Ovary (tissue), 7 donors: ENCODE measurements at regions not wholly inside any gene's neighbourhood (a gene's known extent, or its start where the extent isn't known, plus 50 kb on each side); places are given as distances from the start of the nearest gene placed in this dataset.

ENCODE experiments used
- DNase-seq, 5 donors: peaks; one replicate each; pipeline ENCODE4 v3.0.0-alpha.2; 2019 to 2020
- H3K27ac ChIP-seq, 2 donors: fragments of 200-600 bp; one replicate each; pipeline versions ENCODE4 v1.5.1 to v1.8.0; 2019 to 2022
- H3K27me3 ChIP-seq: fragments of 200-600 bp; one replicate; pipeline ENCODE4 v1.8.0; 2022
- H3K36me3 ChIP-seq: fragments of 200-600 bp; sonication (generic); one replicate; pipeline ENCODE4 v1.5.1; 2019
- H3K4me1 ChIP-seq: one replicate; pipeline ENCODE4 v1.8.1; 2013; ENCODE audit warnings: mild to moderate bottlenecking, moderate library complexity; ENCODE audit not compliant: insufficient read depth
- H3K4me3 ChIP-seq: fragments of 200-600 bp; sonication (generic); one replicate; pipeline ENCODE4 v1.5.1; 2017
- H3K9me3 ChIP-seq, 2 donors: fragments of 200-600 bp in 1 of 2; sonication (generic) in 1 of 2; one replicate each; pipeline versions ENCODE4 v1.5.1 to v1.8.1; 2013 to 2019; ENCODE audit warnings: mild to moderate bottlenecking in 1 of 2, moderate library complexity in 1 of 2
- CTCF ChIP-seq, 3 donors: fragments of 450-650 bp in 2 of 3; fragments of 200-600 bp in 1 of 3; IDR thresholded peaks; one replicate each; pipeline versions ENCODE4 v1.5.1 to v1.8.0; 2016 to 2022; ENCODE audit warnings: antibody characterized with exemption in 3 of 3, mild to moderate bottlenecking in 1 of 3
- EP300 ChIP-seq: sonication (generic); formaldehyde crosslinking; IDR thresholded peaks from one replicate; pipeline ENCODE4 v1.6.1; 2017; ENCODE audit warnings: antibody characterized with exemption
- POLR2A ChIP-seq: fragments of 450-650 bp; IDR thresholded peaks from one replicate; pipeline ENCODE4 v1.6.1; 2017; ENCODE audit warnings: antibody characterized with exemption, mild to moderate bottlenecking, moderate library complexity
- WGBS, 3 donors: extraction: QIAGEN DNeasy Blood & Tissue Kit in 1 of 3; methylation state at CpG; one replicate each; pipeline versions ENCODE4 v1.1.5 to v1.1.7; 2013 to 2017; 5-methylcytosine and 5-hydroxymethylcytosine counted together
- intact Hi-C, 4 donors: fragments of 100-400 bp; cut with DNase I; formaldehyde crosslinking; loops; one replicate each; pipeline versions ENCODE4 v1.11.0 to v1.15.1; 2022 to 2023
- donor health status: DM: no; HTN: no; CAD: no; lungs with moderate emphysema.
- donor health status: DM: no; HTN: no; CAD: no.
- donor health status: Bipolar disorder and iron deficiency.
- donor health status: DM: no; HTN: no; CAD: no.
- donor health status: DM: yes; HTN: yes; CAD: no.

- H3K27me3 ChIP-seq = no peaks in the 10 kb centered on the region
- H3K27ac ChIP-seq = no peak overlapping the region
- TF ChIP-seq CTCF (IDR thresholded peaks at IDR 0.05) (no peak), EP300 (no peak), POLR2A (no peak)
- no peaks in the 10 kb centered on the region for H3K36me3 ChIP-seq
- no peaks in the 10 kb centered on the region for H3K4me1 ChIP-seq
- no peak overlapping the region for H3K4me3 ChIP-seq
- no peaks in the 10 kb centered on the region for H3K9me3 ChIP-seq
- no peak for DNase-seq
- intact Hi-C loops = no loop called here
Measured at GRCh38 chr4:143089291-143089690, 95.4 kb upstream of the USP38 start.

GRCh38 chr4:143089847-143090246 is 94.9 kb upstream of the USP38 start:
- Histone ChIP-seq H3K4me1 (no peaks in the 10 kb centered on the region), H3K9me3 (no peaks in the 10 kb centered on the region), H3K27ac (no peak overlapping the region), H3K27me3 (no peaks in the 10 kb centered on the region), H3K36me3 (no peaks in the 10 kb centered on the region), H3K4me3 (no peak overlapping the region)
- TF ChIP-seq CTCF (IDR thresholded peaks at IDR 0.05) = no peak
- TF ChIP-seq POLR2A = no peak
- TF ChIP-seq EP300 = no peak
- DNase-seq = no peak
- intact Hi-C loops = no loop called here

DNA sequence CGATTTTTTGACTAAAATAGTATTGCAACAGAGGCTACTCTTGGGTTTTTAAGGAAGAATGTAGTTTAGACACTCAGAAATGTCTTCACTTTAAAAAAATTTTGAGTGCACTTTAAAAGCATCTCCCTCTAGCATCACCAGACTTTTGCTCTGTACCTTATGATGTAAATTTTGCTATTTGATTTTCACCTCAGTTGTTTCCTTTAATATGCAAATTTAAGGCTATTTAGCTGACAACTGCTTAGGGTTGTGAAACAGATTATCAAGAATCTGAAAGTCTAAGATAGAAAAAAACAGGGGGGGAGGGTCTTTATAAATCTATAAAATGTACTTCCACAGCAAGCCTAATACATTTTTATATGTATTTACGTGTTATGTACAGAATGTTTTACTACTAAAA is 92.9 kb upstream of the USP38 start:
- Histone ChIP-seq H3K4me3 (no peak overlapping the region), H3K27ac (no peak overlapping the region), H3K4me1 (no peaks in the 10 kb centered on the region), H3K9me3 (no peaks in the 10 kb centered on the region), H3K27me3 (no peaks in the 10 kb centered on the region), H3K36me3 (no peaks in the 10 kb centered on the region)
- TF ChIP-seq EP300 (no peak), POLR2A (no peak), CTCF (IDR thresholded peaks at IDR 0.05) (no peak)
- WGBS, 3 donors = 69 to 75% (median 71%) methylated on average over 2 of the region's 2 CpGs
- DNase-seq = no peak
- intact Hi-C loops = no loop called here

- Histone ChIP-seq H3K36me3 (no peaks in the 10 kb centered on the region), H3K4me3 (no peak overlapping the region), H3K9me3 (no peaks in the 10 kb centered on the region), H3K27me3 (no peaks in the 10 kb centered on the region), H3K4me1 (no peaks in the 10 kb centered on the region), H3K27ac (no peak overlapping the region)
- DNase-seq = no peak
- 40 to 80% (median 58%) methylated on average over 1 of the region's 1 CpG for WGBS, 3 donors
- TF ChIP-seq EP300 = no peak
- no peak for TF ChIP-seq CTCF (IDR thresholded peaks at IDR 0.05)
- intact Hi-C loops = no loop called here
Measured at GRCh38 chr4:143095447-143095846, 89.3 kb upstream of the USP38 start.

DNA sequence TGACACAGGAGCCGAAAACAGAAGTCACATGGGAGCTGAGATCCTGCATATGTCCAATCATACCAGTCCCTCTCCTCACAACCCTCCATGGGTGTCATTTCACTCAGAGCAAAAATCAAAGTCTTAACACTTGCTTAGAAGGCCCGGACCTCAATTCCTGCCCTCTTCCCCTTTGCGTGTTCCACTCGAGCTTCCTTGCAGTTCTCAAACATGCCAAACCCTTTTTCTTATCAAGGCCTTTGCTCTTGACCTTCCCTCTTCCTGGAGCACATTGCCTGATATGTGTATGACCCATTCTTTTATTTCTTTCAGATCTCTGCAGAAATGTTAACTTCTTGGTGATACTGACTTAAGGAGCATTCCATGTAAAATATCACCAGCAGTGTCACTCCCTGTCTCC is 87.0 kb upstream of the USP38 start:
- H3K36me3 ChIP-seq = no peaks in the 10 kb centered on the region
- no peaks in the 10 kb centered on the region for H3K27me3 ChIP-seq
- intact Hi-C loops = no loop called here
- no peak for DNase-seq
- TF ChIP-seq CTCF (IDR thresholded peaks at IDR 0.05) (no peak), POLR2A (no peak), EP300 (no peak)
- WGBS, 3 donors = 64 to 76% (median 72%) methylated on average over 3 to 4 of the region's 4 CpGs
- H3K4me1 ChIP-seq = no peaks in the 10 kb centered on the region
- H3K4me3 ChIP-seq = no peak overlapping the region
- H3K9me3 ChIP-seq = no peaks in the 10 kb centered on the region
- H3K27ac ChIP-seq = no peak overlapping the region
